NCI-H1417 (cell line): ENCODE measurements at regions not wholly inside any gene's neighbourhood (a gene's known extent, or its start where the extent isn't known, plus 50 kb on each side); places are given as distances from the start of the nearest gene placed in this dataset.
"Not testable (repeated sequence)": the region's sequence is repeated elsewhere in the genome, so short reads cannot be mapped to it uniquely, and the experiment has no call there.

ENCODE experiments used
- DNase-seq, 3 experiments: peaks; one replicate each; lab custom pipeline; 2025; lab: John Stamatoyannopoulos, UW

- DNase-seq = peak in 1 of 3 experiments; percentile 30
These were observed 150.0 kb upstream of the KIF2A start for GRCh38 chr5:62155988-62156387.

GRCh38 chr5:62167561-62168057, 138.4 kb upstream of the KIF2A start:
- DNase-seq = peak; percentile 45 to 83 (median 63)

- DNase-seq = peak in 2 of 3 experiments; percentile 52 to 81
These were observed 137.3 kb upstream of the KIF2A start for GRCh38 chr5:62168506-62169281.

- DNase-seq = no peak
These were observed 127.7 kb upstream of the KIF2A start for GRCh38 chr5:62178258-62178657.

- DNase-seq = no peak
These were observed 123.2 kb upstream of the KIF2A start for GRCh38 chr5:62182802-62183201.

- DNase-seq = no peak
These were observed 122.3 kb upstream of the KIF2A start for GRCh38 chr5:62183727-62184126.

- no peak for DNase-seq
These were observed 121.6 kb upstream of the KIF2A start for GRCh38 chr5:62184444-62184843.

- DNase-seq = no peak
These were observed 115.8 kb upstream of the KIF2A start for GRCh38 chr5:62190173-62190572.

GRCh38 chr5:62190931-62191330, 115.1 kb upstream of the KIF2A start:
- no peak for DNase-seq

GRCh38 chr5:62192958-62193357, 113.0 kb upstream of the KIF2A start:
- DNase-seq = no peak

- DNase-seq = not testable (repeated sequence)
These were observed 109.5 kb upstream of the KIF2A start for GRCh38 chr5:62196532-62196931.

- DNase-seq = peak in 2 of 3 experiments; percentile 2 to 27
These were observed 108.3 kb upstream of the KIF2A start for GRCh38 chr5:62197697-62198096.

- no peak for DNase-seq
These were observed 107.6 kb upstream of the KIF2A start for GRCh38 chr5:62198421-62198820.

GRCh38 chr5:62199792-62200716, 106.0 kb upstream of the KIF2A start:
- DNase-seq = no peak

GRCh38 chr5:62206150-62206829, 99.7 kb upstream of the KIF2A start:
- DNase-seq = no peak

GRCh38 chr5:62208218-62208852, 97.7 kb upstream of the KIF2A start:
- DNase-seq = peak in 1 of 3 experiments; percentile 2

GRCh38 chr5:62211405-62211804, 94.6 kb upstream of the KIF2A start:
- DNase-seq = no peak

GRCh38 chr5:62212648-62213047, 93.4 kb upstream of the KIF2A start:
- DNase-seq = no peak

GRCh38 chr5:62214701-62215100, 91.3 kb upstream of the KIF2A start:
- no peak for DNase-seq

- DNase-seq = not testable (repeated sequence)
These were observed 89.4 kb upstream of the KIF2A start for GRCh38 chr5:62216603-62217002.

GRCh38 chr5:62217095-62217494, 88.9 kb upstream of the KIF2A start:
- DNase-seq = not testable (repeated sequence)

- DNase-seq = not testable (repeated sequence)
These were observed 87.1 kb upstream of the KIF2A start for GRCh38 chr5:62218860-62219259.
